ENCODE measurements at regions not wholly inside any gene's neighbourhood (a gene's known extent, or its start where the extent isn't known, plus 50 kb on each side); places are given as distances from the start of the nearest gene placed in this dataset.

- no peak for DNase-seq (ENCODE audit: low read depth)
- no peak for TF ChIP-seq CTCF (conservative IDR thresholded peaks at IDR 0.05; ENCODE audit: low read length)
- no peak overlapping the region for H3K4me3 ChIP-seq (ENCODE audit: low read length)
These were observed 463.9 kb upstream of the PROX1 start for GRCh38 chr1:213523781-213524398.

DNA sequence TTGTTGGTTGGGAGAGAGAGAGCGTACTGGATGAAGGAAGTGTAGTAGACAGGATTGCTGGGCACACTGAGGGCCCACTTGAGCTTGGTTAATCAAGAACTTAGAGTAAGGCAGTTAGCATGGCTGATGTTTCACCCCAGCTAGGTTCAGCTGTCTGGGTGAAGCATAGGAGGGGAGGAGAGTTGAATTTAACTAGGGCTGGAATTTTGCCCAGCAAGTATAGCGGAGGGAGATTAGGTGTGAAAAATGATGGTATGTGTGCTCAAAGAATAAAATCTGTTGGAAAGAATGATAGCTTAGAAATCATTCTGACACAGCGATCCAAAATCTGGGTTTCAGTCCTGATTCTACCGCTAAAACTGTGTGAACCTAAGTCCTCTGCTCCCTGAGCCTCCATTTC, 461.5 kb upstream of the PROX1 start:
- H3K4me3 ChIP-seq (ENCODE audit: low read length): no peak overlapping the region
- TF ChIP-seq CTCF (conservative IDR thresholded peaks at IDR 0.05; ENCODE audit: low read length): no peak
- DNase-seq (ENCODE audit: low read depth): no peak

GRCh38 chr1:213530611-213531320, 457.0 kb upstream of the PROX1 start:
- H3K4me3 ChIP-seq (ENCODE audit: low read length): no peak overlapping the region
- DNase-seq (ENCODE audit: low read depth): no peak
- TF ChIP-seq CTCF (conservative IDR thresholded peaks at IDR 0.05; ENCODE audit: low read length): no peak

DNA sequence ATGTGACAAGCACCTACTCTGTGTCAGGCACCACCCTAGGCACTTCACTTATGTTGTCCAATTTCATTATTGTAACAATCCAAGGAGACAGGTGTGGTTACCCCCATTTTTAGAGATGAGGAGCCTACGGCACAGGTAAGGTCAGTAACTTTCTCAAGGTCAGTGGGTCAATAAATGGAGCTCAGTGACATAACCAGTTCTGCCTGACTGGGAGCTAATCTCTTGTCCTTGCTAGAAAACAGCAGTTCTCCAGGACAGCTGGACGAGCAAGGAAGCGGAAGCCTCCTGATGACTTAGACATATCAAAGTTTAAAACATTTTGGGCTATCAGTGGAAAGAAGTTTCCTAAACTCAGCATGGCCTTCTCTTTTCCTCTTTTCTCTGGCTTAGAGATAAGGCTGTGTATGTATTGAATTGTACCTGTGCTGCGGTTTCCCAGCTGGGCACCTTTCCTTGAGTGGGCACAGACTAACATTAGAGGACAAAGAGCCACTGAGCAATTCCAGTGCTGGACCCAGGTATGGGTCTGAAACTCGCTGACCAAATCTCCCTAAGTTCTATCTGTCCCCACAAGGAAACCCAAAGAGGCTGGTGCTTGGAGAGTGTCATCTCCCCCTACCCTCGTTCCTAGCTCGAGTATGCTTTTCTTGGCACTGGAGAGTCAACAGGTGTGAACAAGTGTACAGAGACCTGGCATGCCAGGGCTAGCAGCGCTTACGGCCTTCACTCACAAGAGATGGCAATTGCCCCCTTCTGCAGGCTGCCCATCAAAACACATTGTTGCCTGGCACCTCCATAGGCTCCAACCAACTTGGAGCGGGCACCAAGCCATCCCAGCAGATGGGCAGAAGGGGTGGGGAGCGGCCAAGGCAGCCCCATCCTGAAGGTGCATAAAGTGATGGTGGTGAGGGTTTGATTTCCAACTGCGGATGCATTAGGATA, 456.1 kb upstream of the PROX1 start:
- H3K4me3 ChIP-seq (ENCODE audit: low read length): no peak overlapping the region
- DNase-seq (ENCODE audit: low read depth): no peak
- TF ChIP-seq CTCF (conservative IDR thresholded peaks at IDR 0.05; ENCODE audit: low read length): no peak

DNA sequence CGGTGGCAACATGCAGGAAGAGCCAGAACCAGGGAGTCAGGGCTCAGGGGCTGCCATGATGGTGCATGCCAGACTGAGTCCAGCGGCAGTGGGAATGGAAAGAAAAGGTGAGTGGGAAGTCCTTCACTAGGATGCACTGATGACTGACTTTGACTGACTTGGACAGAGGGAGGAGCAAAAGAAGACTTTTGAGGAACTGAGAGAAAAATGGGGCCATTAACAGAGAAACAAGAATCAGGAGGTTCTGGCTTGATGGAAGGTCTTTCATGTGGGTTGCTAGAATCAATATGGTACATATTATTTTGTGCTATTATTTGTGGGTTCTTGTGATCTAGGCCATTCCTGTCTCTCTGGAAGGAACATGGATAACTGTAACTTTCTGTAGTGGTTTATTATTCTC, 454.6 kb upstream of the PROX1 start:
- no peak overlapping the region for H3K4me3 ChIP-seq (ENCODE audit: low read length)
- DNase-seq (ENCODE audit: low read depth): no peak
- TF ChIP-seq CTCF (conservative IDR thresholded peaks at IDR 0.05; ENCODE audit: low read length): no peak

- no peak for TF ChIP-seq CTCF (conservative IDR thresholded peaks at IDR 0.05; ENCODE audit: low read length)
- H3K4me3 ChIP-seq (ENCODE audit: low read length): no peak overlapping the region
- DNase-seq (ENCODE audit: low read depth): no peak
These were observed 452.1 kb upstream of the PROX1 start for GRCh38 chr1:213535679-213536078.
